HepG2 (cell line): ENCODE measurements at regions not wholly inside any gene's neighbourhood (a gene's known extent, or its start where the extent isn't known, plus 50 kb on each side); places are given as distances from the start of the nearest gene placed in this dataset.

Experiments used
- ATAC-seq: fragments of 200-7000 bp; cut with Tn5 transposase; 3 replicates; pipeline ENCODE4 v1.9.1; 2020; ENCODE audit warnings: mild to moderate bottlenecking, moderate library complexity
- BruUV-seq: library from RNA; stranded (reverse); fragments of 400-500 nt; replicated peaks from 2 replicates; lab custom pipeline; 2021; lab: Mats Ljungman, UMichigan
- CTCF ChIA-PET: fragments of 300-600 bp; formaldehyde crosslinking; extraction: SDS; loops from one replicate; lab custom pipeline; 2021; ENCODE audit warnings: low total read pairs, inconsistent platforms, low intra/inter-chr PET ratio; lab: Yijun Ruan, JAX
- POLR2A ChIA-PET: fragments of 350-600 bp; sonication (Branson Sonifier 250); formaldehyde crosslinking; loops from one replicate; lab custom pipeline; 2020; ENCODE audit warnings: antibody characterized with exemption, inconsistent platforms; lab: Yijun Ruan, JAX
- DNase-seq: peaks from one replicate; pipeline ENCODE4 v3.0.0-alpha.2; 2015; ENCODE audit warnings: low spot score
- FAIRE-seq: peaks from 3 replicates; lab custom pipeline; 2011; peaks lifted over from hg19 to GRCh38; lab: Jason Lieb, UNC
- H2AFZ ChIP-seq: one replicate; pipeline ENCODE4 v1.6.1; 2011; ENCODE audit warnings: low read length, inconsistent platforms
- H3K27ac ChIP-seq: fragments of 300-600 bp; 3 replicates; pipeline ENCODE4 v1.8.0; 2011; ENCODE audit warnings: mixed run types, mild to moderate bottlenecking, mixed read lengths, low read length, inconsistent platforms; ENCODE audit not compliant: insufficient read depth; ENCODE audit errors: extremely low read length
- H3K27me3 ChIP-seq, 2 experiments: fragments of 200-600 bp in 1 of 2; 2 replicates in 1 of 2; 3 replicates in 1 of 2; pipeline versions ENCODE4 v1.6.0 to v1.8.0; 2011; ENCODE audit warnings: low read length in 2 of 2, mild to moderate bottlenecking in 2 of 2, moderate library complexity in 2 of 2, inconsistent platforms in 1 of 2; ENCODE audit not compliant: insufficient read depth in 2 of 2, control insufficient read depth in 1 of 2
- H3K36me3 ChIP-seq, 2 experiments: fragments of 200-600 bp in 1 of 2; replicated peaks in 1 of 2; 2 replicates in 1 of 2; 3 replicates in 1 of 2; pipeline versions ENCODE4 v1.5.1 to v1.8.0; 2011; ENCODE audit warnings: low read length in 2 of 2, inconsistent platforms in 1 of 2; ENCODE audit not compliant: insufficient read depth in 2 of 2, control insufficient read depth in 1 of 2
- H3K4me1 ChIP-seq: 2 replicates; pipeline ENCODE4 v1.5.1; 2012; ENCODE audit warnings: low read length, inconsistent platforms; ENCODE audit not compliant: insufficient read depth
- H3K4me2 ChIP-seq: 2 replicates; pipeline ENCODE4 v1.6.0; 2011; ENCODE audit warnings: low read depth, low read length, inconsistent platforms
- H3K4me3 ChIP-seq, 3 experiments: fragments of 200-600 bp in 1 of 3; sonication (generic), shearing (Covaris generic) in 1 of 3; replicated peaks in 1 of 3; 2 replicates each; pipeline ENCODE4 v1.5.1; 2011 to 2016; ENCODE audit warnings: low read length in 3 of 3, inconsistent platforms in 2 of 3, low read depth in 2 of 3, mild to moderate bottlenecking in 2 of 3, control low read depth in 1 of 3, mixed read lengths in 1 of 3; ENCODE audit not compliant: insufficient read depth in 1 of 3
- H3K79me2 ChIP-seq: one replicate; pipeline ENCODE4 v1.6.1; 2011; ENCODE audit warnings: low read length, inconsistent platforms; ENCODE audit not compliant: insufficient read depth
- H3K9ac ChIP-seq: 2 replicates; pipeline ENCODE4 v1.6.0; 2011; ENCODE audit warnings: mild to moderate bottlenecking, low read depth, low read length, inconsistent platforms; ENCODE audit not compliant: insufficient read depth
- H3K9me3 ChIP-seq: 2 replicates; pipeline ENCODE4 v1.5.1; 2012; ENCODE audit warnings: mild to moderate bottlenecking, low read length
- H4K20me1 ChIP-seq: 2 replicates; pipeline ENCODE4 v1.6.0; 2011; ENCODE audit warnings: inconsistent platforms, mild to moderate bottlenecking, low read length, moderate library complexity; ENCODE audit not compliant: insufficient read depth
- FLYWCH1 ChIP-seq: sonication (generic); formaldehyde crosslinking; IDR thresholded peaks from 2 replicates; pipeline ENCODE4 v1.8.1; 2023; ENCODE audit warnings: mild to moderate bottlenecking, missing genetic modification reagents
- KDM5A ChIP-seq: fragments of 200-600 bp; sonication (generic); IDR thresholded peaks from 2 replicates; pipeline ENCODE4 v1.7.0; 2018; ENCODE audit warnings: antibody characterized with exemption, mild to moderate bottlenecking, low read length, borderline replicate concordance
- LBX2 ChIP-seq: sonication (generic); formaldehyde crosslinking; IDR thresholded peaks from 2 replicates; pipeline ENCODE4 v1.5.0; 2020; ENCODE audit warnings: missing genetic modification reagents, mild to moderate bottlenecking, borderline replicate concordance
- NR0B2 ChIP-seq: sonication (generic); formaldehyde crosslinking; IDR thresholded peaks from 2 replicates; pipeline ENCODE4 v1.4.0; 2020; ENCODE audit warnings: mild to moderate bottlenecking, missing genetic modification reagents
- POLR2AphosphoS2 ChIP-seq: IDR thresholded peaks from 2 replicates; pipeline ENCODE4 v1.6.1; 2011; ENCODE audit warnings: low read depth, low read length, improper control_type of control experiment
- RARG ChIP-seq: sonication (generic); formaldehyde crosslinking; IDR thresholded peaks from 2 replicates; pipeline ENCODE4 v1.4.0; 2020; ENCODE audit warnings: low read depth, mild to moderate bottlenecking, missing genetic modification reagents
- RFX1 ChIP-seq: fragments of 450-650 bp; IDR thresholded peaks from 2 replicates; pipeline ENCODE4 v1.6.1; 2017
- SKI ChIP-seq: fragments of 450-650 bp; IDR thresholded peaks from one replicate; pipeline ENCODE4 v1.6.1; 2018; ENCODE audit warnings: mild to moderate bottlenecking; ENCODE audit not compliant: partially characterized antibody
- TFDP1 ChIP-seq: IDR thresholded peaks from 2 replicates; pipeline ENCODE4 v1.6.1; 2016; ENCODE audit warnings: missing compliant biosample characterization, missing genetic modification reagents, borderline replicate concordance
- ZNF296 ChIP-seq: sonication (generic); formaldehyde crosslinking; conservative IDR thresholded peaks from 2 replicates; pipeline ENCODE4 v1.5.0; 2020; ENCODE audit warnings: mild to moderate bottlenecking, missing genetic modification reagents
- ZNF460 ChIP-seq: sonication (generic); formaldehyde crosslinking; IDR thresholded peaks from 2 replicates; pipeline ENCODE4 v1.5.1; 2020; ENCODE audit warnings: missing genetic modification reagents, mild to moderate bottlenecking, borderline replicate concordance
- ZNF567 ChIP-seq: sonication (generic); formaldehyde crosslinking; IDR thresholded peaks from 2 replicates; pipeline ENCODE4 v1.8.1; 2023; ENCODE audit warnings: mild to moderate bottlenecking, missing genetic modification reagents, borderline replicate concordance
- ZSCAN29 ChIP-seq: sonication (generic); formaldehyde crosslinking; conservative IDR thresholded peaks from 2 replicates; pipeline ENCODE4 v1.4.0; 2020; ENCODE audit warnings: mild to moderate bottlenecking, missing genetic modification reagents
- WGBS: methylation state at CpG from one replicate; pipeline ENCODE4 v1.1.6; 2017; ENCODE audit warnings: low lambda C conversion rate; 5-methylcytosine and 5-hydroxymethylcytosine counted together
- in situ Hi-C: cut with HindIII; loops from 2 replicates; pipeline ENCODE4 v1.10.0; 2017; ENCODE audit warnings: low pct_unique_long_range_greater_than_20kb; ENCODE audit not compliant: extremely low pct_ligation_motif_present
- intact Hi-C: fragments of 100-400 bp; cut with micrococcal nuclease; formaldehyde crosslinking; loops from one replicate; pipeline ENCODE4 v1.10.0; 2022; ENCODE audit not compliant: unreplicated experiment

- TF ChIP-seq TFDP1 (no peak), LBX2 (CRISPR knock-in tag) (no peak), RARG (CRISPR knock-in tag) (no peak), POLR2AphosphoS2 (no peak)
- WGBS, result 15% methylated on average over 8 of the region's 8 CpGs
- H3K4me1 ChIP-seq, result no peaks in the 10 kb centered on the region
- H3K36me3 ChIP-seq, result no peaks in the 10 kb centered on the region
- no peaks in the 10 kb centered on the region for H3K79me2 ChIP-seq
- intact Hi-C loops (no loop called here), in situ Hi-C loops (no loop called here)
- no peaks in the 10 kb centered on the region for H4K20me1 ChIP-seq
- H3K4me2 ChIP-seq, result no peak overlapping the region
- no peak overlapping the region for H3K9ac ChIP-seq
- no peak overlapping the region for H3K27ac ChIP-seq
- H3K4me3 ChIP-seq, result no peak overlapping the region
- BruUV-seq, result no TSS peak
- ChIA-PET CTCF (no interaction called here), POLR2A (no interaction called here)
- no peaks in the 10 kb centered on the region for H3K27me3 ChIP-seq
- no peaks in the 10 kb centered on the region for H3K9me3 ChIP-seq
- FAIRE-seq, result no peak
- no peak for DNase-seq
- H2AFZ ChIP-seq, result no peak overlapping the region
- no peak for ATAC-seq
These were observed 707.5 kb upstream of the FZD8 start for GRCh38 chr10:36349445-36350078.

- no peak for ATAC-seq
- POLR2A ChIA-PET, result no interaction called here
- no TSS peak for BruUV-seq
- Histone ChIP-seq H3K4me1 (no peaks in the 10 kb centered on the region), H3K9me3 (no peaks in the 10 kb centered on the region), H3K27ac (no peak overlapping the region), H3K4me3 (no peak overlapping the region), H2AFZ (no peak overlapping the region), H3K27me3 (no peaks in the 10 kb centered on the region), H3K9ac (no peak overlapping the region), H3K36me3 (no peaks in the 10 kb centered on the region), H3K79me2 (no peaks in the 10 kb centered on the region), H4K20me1 (no peaks in the 10 kb centered on the region), H3K4me2 (no peak overlapping the region)
- intact Hi-C loops, result no loop called here
- FAIRE-seq, result no peak
- in situ Hi-C loops, result no loop called here
- TF ChIP-seq RFX1 (no peak), ZNF296 (CRISPR knock-in tag) (no peak), FLYWCH1 (CRISPR knock-in tag) (no peak), KDM5A (no peak), SKI (no peak), ZNF567 (CRISPR knock-in tag) (no peak), NR0B2 (CRISPR knock-in tag) (no peak), ZNF460 (CRISPR knock-in tag) (no peak), ZSCAN29 (CRISPR knock-in tag) (no peak)
- CTCF ChIA-PET, result no interaction called here
- DNase-seq, result no peak
These were observed 703.7 kb upstream of the FZD8 start for GRCh38 chr10:36345807-36346206.
